HCEC 1CT (cell line): ENCODE measurements at regions not wholly inside any gene's neighbourhood (a gene's known extent, or its start where the extent isn't known, plus 50 kb on each side); places are given as distances from the start of the nearest gene placed in this dataset.
"Not testable (repeated sequence)": the region's sequence is repeated elsewhere in the genome, so short reads cannot be mapped to it uniquely, and the experiment has no call there.

Experiments used
- DNase-seq: peaks from one replicate; pipeline ENCODE4 v3.0.0-alpha.2; 2017

DNA sequence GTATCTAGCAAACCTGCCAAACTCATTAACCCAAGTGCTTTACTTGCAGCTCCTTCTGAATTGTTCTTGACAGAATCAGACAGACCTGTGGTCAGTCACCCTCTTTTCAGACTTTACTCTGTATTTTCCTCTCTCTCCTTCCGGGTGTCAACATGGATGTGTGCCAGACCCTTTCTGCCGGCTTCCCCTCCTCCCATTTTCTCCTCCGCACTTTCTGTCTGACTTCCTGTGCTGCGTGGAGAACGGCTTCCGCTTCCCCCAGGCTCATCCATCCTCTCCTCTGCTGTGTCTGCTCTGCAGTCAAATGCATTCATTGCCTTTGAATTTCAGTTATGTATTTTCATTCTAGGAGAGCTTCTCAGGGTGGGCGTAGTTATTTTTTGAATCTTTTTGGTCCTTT lies 53.3 kb upstream of the LRPAP1 start:
- not testable (repeated sequence) for DNase-seq

- no peak for DNase-seq
Measured at GRCh38 chr4:3582091-3582475, 49.9 kb upstream of the LRPAP1 start.
